ENCODE measurements at regions not wholly inside any gene's neighbourhood (a gene's known extent, or its start where the extent isn't known, plus 50 kb on each side); places are given as distances from the start of the nearest gene placed in this dataset.

DNA sequence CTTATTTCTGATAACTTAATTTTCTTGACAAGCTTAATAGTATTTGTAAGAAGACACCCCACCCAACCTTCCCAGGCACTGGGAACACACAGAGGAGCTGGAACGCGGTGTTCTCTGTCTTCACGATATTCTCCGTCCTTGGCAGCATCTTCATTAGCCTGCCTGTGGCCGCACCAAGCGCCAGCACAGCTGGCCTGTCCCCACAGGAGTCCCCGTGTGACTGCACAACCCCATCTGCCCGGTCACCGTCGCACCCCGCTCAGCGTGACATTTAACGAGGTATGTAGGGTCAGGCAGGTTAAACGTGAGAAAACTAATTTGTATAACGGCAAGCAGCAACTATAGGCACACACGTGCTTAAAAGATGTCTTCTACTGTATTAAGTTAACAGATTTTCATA, 293.3 kb downstream of the BRD1 start:
- no peak for TF ChIP-seq EZH2 (conservative IDR thresholded peaks at IDR 0.05; ENCODE audit: low read depth, low read length)
- TF ChIP-seq, protein P1, sequence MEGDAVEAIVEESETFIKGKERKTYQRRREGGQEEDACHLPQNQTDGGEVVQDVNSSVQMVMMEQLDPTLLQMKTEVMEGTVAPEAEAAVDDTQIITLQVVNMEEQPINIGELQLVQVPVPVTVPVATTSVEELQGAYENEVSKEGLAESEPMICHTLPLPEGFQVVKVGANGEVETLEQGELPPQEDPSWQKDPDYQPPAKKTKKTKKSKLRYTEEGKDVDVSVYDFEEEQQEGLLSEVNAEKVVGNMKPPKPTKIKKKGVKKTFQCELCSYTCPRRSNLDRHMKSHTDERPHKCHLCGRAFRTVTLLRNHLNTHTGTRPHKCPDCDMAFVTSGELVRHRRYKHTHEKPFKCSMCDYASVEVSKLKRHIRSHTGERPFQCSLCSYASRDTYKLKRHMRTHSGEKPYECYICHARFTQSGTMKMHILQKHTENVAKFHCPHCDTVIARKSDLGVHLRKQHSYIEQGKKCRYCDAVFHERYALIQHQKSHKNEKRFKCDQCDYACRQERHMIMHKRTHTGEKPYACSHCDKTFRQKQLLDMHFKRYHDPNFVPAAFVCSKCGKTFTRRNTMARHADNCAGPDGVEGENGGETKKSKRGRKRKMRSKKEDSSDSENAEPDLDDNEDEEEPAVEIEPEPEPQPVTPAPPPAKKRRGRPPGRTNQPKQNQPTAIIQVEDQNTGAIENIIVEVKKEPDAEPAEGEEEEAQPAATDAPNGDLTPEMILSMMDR (CRISPR knock-in tag; IDR thresholded peaks at IDR 0.05): no peak
- TF ChIP-seq FOXM1 (CRISPR knock-in tag; IDR thresholded peaks at IDR 0.05): no peak

Measured in HepG2 (cell line).